ENCODE measurements at regions not wholly inside any gene's neighbourhood (a gene's known extent, or its start where the extent isn't known, plus 50 kb on each side); places are given as distances from the start of the nearest gene placed in this dataset.

- no peak for TF ChIP-seq CTCF (IDR thresholded peaks at IDR 0.05; ENCODE audit: low read depth, low read length)
- DNase-seq (ENCODE audit: extremely low read depth, low read depth): no peak
Observed at GRCh38 chr3:137519602-137520001, 244.5 kb upstream of the SOX14 start.

GRCh38 chr3:137524751-137525150 is 239.4 kb upstream of the SOX14 start:
- no peak for TF ChIP-seq CTCF (IDR thresholded peaks at IDR 0.05; ENCODE audit: low read depth, low read length)
- no peak for DNase-seq (ENCODE audit: extremely low read depth, low read depth)

- DNase-seq (ENCODE audit: extremely low read depth, low read depth): no peak
- TF ChIP-seq CTCF (IDR thresholded peaks at IDR 0.05; ENCODE audit: low read depth, low read length): no peak
Observed at GRCh38 chr3:137525471-137525870, 238.6 kb upstream of the SOX14 start.

- no peak for DNase-seq (ENCODE audit: extremely low read depth, low read depth)
- no peak for TF ChIP-seq CTCF (IDR thresholded peaks at IDR 0.05; ENCODE audit: low read depth, low read length)
Observed at GRCh38 chr3:137542049-137542448, 222.1 kb upstream of the SOX14 start.

- DNase-seq (ENCODE audit: extremely low read depth, low read depth): no peak
- no peak for TF ChIP-seq CTCF (IDR thresholded peaks at IDR 0.05; ENCODE audit: low read depth, low read length)
Observed at GRCh38 chr3:137554242-137554641, 209.9 kb upstream of the SOX14 start.

GRCh38 chr3:137568880-137569279 is 195.2 kb upstream of the SOX14 start:
- DNase-seq (ENCODE audit: extremely low read depth, low read depth): no peak
- TF ChIP-seq CTCF (IDR thresholded peaks at IDR 0.05; ENCODE audit: low read depth, low read length): no peak

- DNase-seq (ENCODE audit: extremely low read depth, low read depth): no peak
Observed at GRCh38 chr3:137572931-137573330, 191.2 kb upstream of the SOX14 start.

More at GRCh38 chr3:137572931-137573330, 191.2 kb upstream of the SOX14 start:
- TF ChIP-seq CTCF (IDR thresholded peaks at IDR 0.05; ENCODE audit: low read depth, low read length): no peak
